CD4-positive, alpha-beta T cell treated with Interleukin-6 at 100 ng/mL for 8 hours (primary cell): ENCODE measurements at regions not wholly inside any gene's neighbourhood (a gene's known extent, or its start where the extent isn't known, plus 50 kb on each side); places are given as distances from the start of the nearest gene placed in this dataset.

Source experiments
- DNase-seq: peaks from one replicate; pipeline ENCODE4 v3.0.0-alpha.2; 2020; ENCODE audit warnings: mixed read lengths, low spot score

- no peak for DNase-seq
Observed at GRCh38 chr9:27888661-27889295, 315.5 kb upstream of the C9orf72 start.

- no peak for DNase-seq
Observed at GRCh38 chr9:27924502-27924901, 351.2 kb upstream of the C9orf72 start.

GRCh38 chr9:27925815-27926214 is 352.5 kb upstream of the C9orf72 start:
- no peak for DNase-seq

GRCh38 chr9:27929841-27930240 is 356.6 kb upstream of the C9orf72 start:
- no peak for DNase-seq

- no peak for DNase-seq
Observed at GRCh38 chr9:27933210-27934025, 360.1 kb upstream of the C9orf72 start.

GRCh38 chr9:27934471-27934870 is 361.2 kb upstream of the C9orf72 start:
- DNase-seq = no peak

- DNase-seq = no peak
Observed at GRCh38 chr9:27939186-27939585, 365.9 kb upstream of the C9orf72 start.

GRCh38 chr9:27940535-27940934 is 367.3 kb upstream of the C9orf72 start:
- no peak for DNase-seq

- no peak for DNase-seq
Observed at GRCh38 chr9:27943501-27943900, 370.2 kb upstream of the C9orf72 start.

GRCh38 chr9:27945386-27945785 is 372.1 kb upstream of the C9orf72 start:
- DNase-seq = no peak

- DNase-seq = no peak
Observed at GRCh38 chr9:27950382-27950781, 377.1 kb upstream of the C9orf72 start.

- no peak for DNase-seq
Observed at GRCh38 chr9:27954858-27955257, 381.6 kb upstream of the C9orf72 start.

GRCh38 chr9:27963836-27964235 is 390.6 kb upstream of the C9orf72 start:
- no peak for DNase-seq

- DNase-seq = no peak
Observed at GRCh38 chr9:27967210-27967609, 393.9 kb upstream of the C9orf72 start.

GRCh38 chr9:27977931-27978330 is 404.6 kb upstream of the C9orf72 start:
- no peak for DNase-seq

GRCh38 chr9:27985714-27986113 is 412.4 kb upstream of the C9orf72 start:
- DNase-seq = no peak

GRCh38 chr9:27990524-27990923 is 417.2 kb upstream of the C9orf72 start:
- DNase-seq = no peak

GRCh38 chr9:27991221-27991620 is 417.9 kb upstream of the C9orf72 start:
- no peak for DNase-seq

- no peak for DNase-seq
Observed at GRCh38 chr9:28001096-28001495, 427.8 kb upstream of the C9orf72 start.

- DNase-seq = no peak
Observed at GRCh38 chr9:28004900-28005299, 431.6 kb upstream of the C9orf72 start.

GRCh38 chr9:28005779-28006178 is 432.5 kb upstream of the C9orf72 start:
- DNase-seq = no peak

GRCh38 chr9:28007097-28007817 is 434.0 kb upstream of the C9orf72 start:
- no peak for DNase-seq

- DNase-seq = no peak
Observed at GRCh38 chr9:28014212-28014611, 440.9 kb upstream of the C9orf72 start.
